HEK293T (cell line): ENCODE measurements at regions not wholly inside any gene's neighbourhood (a gene's known extent, or its start where the extent isn't known, plus 50 kb on each side); places are given as distances from the start of the nearest gene placed in this dataset.

Experiments
- CTCF ChIA-PET: fragments of 350-600 bp; formaldehyde crosslinking; extraction: SDS; loops from one replicate; lab custom pipeline; 2021; ENCODE audit warnings: antibody characterized with exemption, inconsistent platforms; lab: Yijun Ruan, JAX
- POLR2A ChIA-PET: fragments of 350-600 bp; formaldehyde crosslinking; extraction: SDS; loops from one replicate; lab custom pipeline; 2020; ENCODE audit warnings: antibody characterized with exemption, inconsistent platforms; lab: Yijun Ruan, JAX
- DNase-seq: peaks from one replicate; pipeline ENCODE4 v3.0.0; 2012; ENCODE audit warnings: mixed read lengths; ENCODE audit errors: extremely low spot score
- ARNT ChIP-seq: fragments of 450-650 bp; IDR thresholded peaks from 2 replicates; pipeline ENCODE4 v1.6.1; 2017; ENCODE audit warnings: mild to moderate bottlenecking
- BHLHE40 ChIP-seq: fragments of 450-650 bp; IDR thresholded peaks from 2 replicates; pipeline ENCODE4 v1.6.1; 2016; ENCODE audit warnings: mild to moderate bottlenecking, moderate library complexity, borderline replicate concordance
- CTBP1 ChIP-seq: fragments of 450-650 bp; IDR thresholded peaks from 2 replicates; pipeline ENCODE4 v1.6.1; 2016; ENCODE audit warnings: borderline replicate concordance
- ELF4 ChIP-seq: fragments of 450-650 bp; IDR thresholded peaks from 2 replicates; pipeline ENCODE4 v1.6.1; 2017; ENCODE audit warnings: antibody characterized with exemption
- FOXA1 ChIP-seq: fragments of 450-650 bp; IDR thresholded peaks from 2 replicates; pipeline ENCODE4 v1.6.1; 2016; ENCODE audit warnings: mild to moderate bottlenecking
- FOXK2 ChIP-seq: fragments of 450-650 bp; IDR thresholded peaks from 2 replicates; pipeline ENCODE4 v1.6.1; 2016; ENCODE audit warnings: mild to moderate bottlenecking
- FOXM1 ChIP-seq: fragments of 450-650 bp; IDR thresholded peaks from 2 replicates; pipeline ENCODE4 v1.6.1; 2017; ENCODE audit warnings: mild to moderate bottlenecking, borderline replicate concordance
- HDGF ChIP-seq: fragments of 450-650 bp; IDR thresholded peaks from 2 replicates; pipeline ENCODE4 v1.6.1; 2017; ENCODE audit warnings: antibody characterized with exemption, borderline replicate concordance
- L3MBTL2 ChIP-seq: fragments of 450-650 bp; conservative IDR thresholded peaks from 2 replicates; pipeline ENCODE4 v1.6.1; 2016; ENCODE audit warnings: mild to moderate bottlenecking
- LEF1 ChIP-seq: fragments of 450-650 bp; IDR thresholded peaks from 2 replicates; pipeline ENCODE4 v1.6.1; 2017; ENCODE audit warnings: mild to moderate bottlenecking, borderline replicate concordance
- NFRKB ChIP-seq: fragments of 450-650 bp; IDR thresholded peaks from 2 replicates; pipeline ENCODE4 v1.6.1; 2016; ENCODE audit warnings: mild to moderate bottlenecking, moderate library complexity
- PKNOX1 ChIP-seq: fragments of 450-650 bp; IDR thresholded peaks from 2 replicates; pipeline ENCODE4 v1.6.1; 2016
- SP1 ChIP-seq: fragments of 450-650 bp; IDR thresholded peaks from 2 replicates; pipeline ENCODE4 v1.6.1; 2017
- SUZ12 ChIP-seq: fragments of 450-650 bp; IDR thresholded peaks from 2 replicates; pipeline ENCODE4 v1.6.1; 2016; ENCODE audit warnings: mild to moderate bottlenecking
- TARDBP ChIP-seq: fragments of 450-650 bp; IDR thresholded peaks from 2 replicates; pipeline ENCODE4 v1.6.1; 2016
- ZNF384 ChIP-seq: fragments of 450-650 bp; IDR thresholded peaks from 2 replicates; pipeline ENCODE4 v1.6.1; 2016

GRCh38 chr3:153287017-153287416 is 125.0 kb downstream of the RAP2B start:
- ChIA-PET POLR2A (no interaction called here), CTCF (no interaction called here)
- no peak for DNase-seq
- TF ChIP-seq CTBP1 (no peak), LEF1 (no peak), ZNF384 (no peak), PKNOX1 (no peak), TARDBP (no peak), NFRKB (no peak), SP1 (no peak), FOXA1 (no peak)

GRCh38 chr3:153289334-153289808 is 127.3 kb downstream of the RAP2B start:
- ChIA-PET CTCF (interaction anchor here (0.6 kb wide), 1 partner anchor 62 kb away, joined by 3 read pairs; no protein-coding TSS in a partner anchor), POLR2A (no interaction called here)
- TF ChIP-seq LEF1 (no peak), ZNF384 (no peak), PKNOX1 (no peak), NFRKB (no peak), TARDBP (no peak), CTBP1 (no peak), SP1 (no peak), SUZ12 (no peak), FOXM1 (no peak), BHLHE40 (no peak), ELF4 (no peak), L3MBTL2 (no peak)
- DNase-seq, result no peak

GRCh38 chr3:153290268-153291015 is 128.4 kb downstream of the RAP2B start:
- DNase-seq, result no peak
- ChIA-PET CTCF (no interaction called here), POLR2A (no interaction called here)

GRCh38 chr3:153291059-153291685 is 129.1 kb downstream of the RAP2B start:
- ChIA-PET POLR2A (no interaction called here), CTCF (no interaction called here)
- peak; percentile 26 for DNase-seq
- no peak for TF ChIP-seq ZNF384
- TF ChIP-seq LEF1, result no peak
- TF ChIP-seq ARNT, result no peak
- TF ChIP-seq SP1, result no peak
- no peak for TF ChIP-seq TARDBP
- TF ChIP-seq FOXK2, result no peak
- no peak for TF ChIP-seq CTBP1
- no peak for TF ChIP-seq SUZ12
- no peak for TF ChIP-seq L3MBTL2
- TF ChIP-seq FOXA1, result no peak

More at GRCh38 chr3:153290268-153291015, 128.4 kb downstream of the RAP2B start:
- TF ChIP-seq FOXM1, result no peak
- no peak for TF ChIP-seq CTBP1
- TF ChIP-seq ARNT, result no peak
- TF ChIP-seq L3MBTL2, result no peak
- no peak for TF ChIP-seq ELF4

DNA sequence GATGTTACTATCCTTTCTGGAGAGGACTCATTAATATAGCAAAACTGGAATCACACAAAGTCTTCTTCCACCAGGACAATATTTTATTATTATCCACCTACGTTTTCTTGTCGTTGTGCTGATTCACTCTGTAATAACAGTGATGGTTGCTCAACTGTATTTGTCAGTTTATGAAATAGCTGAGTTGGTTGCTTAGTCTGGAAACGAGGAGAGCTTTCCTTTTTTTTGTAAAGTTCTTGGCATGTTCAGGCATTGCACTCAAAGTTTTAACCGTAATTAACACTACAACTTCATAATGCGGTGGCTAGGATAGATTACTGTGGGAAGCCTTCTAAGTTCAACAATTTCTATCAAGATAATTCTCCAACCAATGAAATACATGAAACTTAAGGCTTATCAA is 131.2 kb downstream of the RAP2B start:
- TF ChIP-seq NFRKB (no peak), SUZ12 (no peak), ZNF384 (no peak), ARNT (no peak)
- ChIA-PET CTCF (no interaction called here), POLR2A (no interaction called here)
- DNase-seq, result no peak

DNA sequence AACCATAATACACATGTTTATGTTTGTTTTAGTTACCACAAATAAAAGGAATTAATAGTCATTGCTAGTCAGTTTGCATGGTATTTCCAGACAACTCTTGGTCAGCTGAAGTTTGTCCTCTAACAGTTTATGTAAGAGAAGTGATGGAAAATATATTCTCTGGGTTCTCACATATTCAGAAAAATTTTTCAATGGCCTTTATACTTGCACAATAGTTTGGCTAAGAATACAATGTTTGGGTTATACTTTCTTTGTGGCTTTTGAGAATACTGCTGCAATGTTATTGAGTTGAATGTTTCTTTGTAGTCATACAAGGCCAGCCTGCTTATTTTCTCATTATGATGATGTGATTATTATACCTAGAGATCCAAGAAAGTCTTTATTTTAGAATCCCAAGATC is 133.9 kb downstream of the RAP2B start:
- TF ChIP-seq SP1 (no peak), CTBP1 (no peak), L3MBTL2 (no peak), NFRKB (no peak), BHLHE40 (no peak), PKNOX1 (no peak), FOXM1 (no peak), FOXK2 (no peak), ELF4 (no peak), SUZ12 (no peak), LEF1 (no peak), FOXA1 (no peak), ARNT (no peak), ZNF384 (no peak), TARDBP (no peak), HDGF (no peak)

More for the DNA sequence above, 133.9 kb downstream of the RAP2B start:
- ChIA-PET POLR2A (no interaction called here), CTCF (no interaction called here)
- no peak for DNase-seq
